ENCODE measurements at regions not wholly inside any gene's neighbourhood (a gene's known extent, or its start where the extent isn't known, plus 50 kb on each side); places are given as distances from the start of the nearest gene placed in this dataset.

DNA sequence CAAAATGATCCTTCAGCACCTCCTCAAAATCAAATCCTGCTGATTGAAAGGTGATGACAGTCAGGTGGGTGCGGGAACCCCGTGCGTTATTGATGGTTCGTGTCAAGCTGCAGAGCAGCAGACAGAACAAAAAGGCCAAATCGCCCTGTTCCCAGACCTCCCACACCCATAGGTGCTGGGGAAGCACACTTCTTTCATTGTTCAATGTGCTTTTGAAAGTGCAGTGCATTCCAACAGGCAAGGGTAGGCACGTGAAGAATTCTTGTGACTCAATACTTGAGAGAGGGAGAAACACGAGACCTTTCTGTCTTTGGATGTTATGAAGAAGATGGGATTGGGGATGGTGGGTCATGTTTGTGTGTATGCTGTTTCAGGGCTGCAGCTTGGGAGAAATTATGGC is 514.0 kb downstream of the MCTP2 start:
- DNase-seq (ENCODE audit: insufficient read length, low spot score) (no peak), FAIRE-seq (no peak)

DNA sequence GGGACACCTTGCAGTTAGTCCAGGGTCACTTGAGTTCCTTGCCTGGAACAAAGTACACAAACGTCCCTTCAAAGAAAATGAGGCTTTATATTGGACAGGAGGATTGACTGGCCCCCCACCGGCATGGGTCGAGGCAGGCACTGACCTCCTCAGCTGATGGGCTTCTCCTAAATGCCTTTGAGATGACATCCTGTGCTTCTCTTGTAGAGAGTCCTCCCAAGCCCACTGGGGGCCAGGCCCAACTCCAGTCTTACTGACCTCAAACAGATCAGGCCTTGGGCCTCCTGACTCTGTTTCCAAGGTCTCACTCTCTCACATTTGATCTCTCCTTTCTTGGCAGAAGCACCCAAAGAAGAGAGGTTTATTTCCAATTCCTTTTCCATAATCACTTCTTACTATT is 516.1 kb downstream of the MCTP2 start:
- no peak for FAIRE-seq

DNA sequence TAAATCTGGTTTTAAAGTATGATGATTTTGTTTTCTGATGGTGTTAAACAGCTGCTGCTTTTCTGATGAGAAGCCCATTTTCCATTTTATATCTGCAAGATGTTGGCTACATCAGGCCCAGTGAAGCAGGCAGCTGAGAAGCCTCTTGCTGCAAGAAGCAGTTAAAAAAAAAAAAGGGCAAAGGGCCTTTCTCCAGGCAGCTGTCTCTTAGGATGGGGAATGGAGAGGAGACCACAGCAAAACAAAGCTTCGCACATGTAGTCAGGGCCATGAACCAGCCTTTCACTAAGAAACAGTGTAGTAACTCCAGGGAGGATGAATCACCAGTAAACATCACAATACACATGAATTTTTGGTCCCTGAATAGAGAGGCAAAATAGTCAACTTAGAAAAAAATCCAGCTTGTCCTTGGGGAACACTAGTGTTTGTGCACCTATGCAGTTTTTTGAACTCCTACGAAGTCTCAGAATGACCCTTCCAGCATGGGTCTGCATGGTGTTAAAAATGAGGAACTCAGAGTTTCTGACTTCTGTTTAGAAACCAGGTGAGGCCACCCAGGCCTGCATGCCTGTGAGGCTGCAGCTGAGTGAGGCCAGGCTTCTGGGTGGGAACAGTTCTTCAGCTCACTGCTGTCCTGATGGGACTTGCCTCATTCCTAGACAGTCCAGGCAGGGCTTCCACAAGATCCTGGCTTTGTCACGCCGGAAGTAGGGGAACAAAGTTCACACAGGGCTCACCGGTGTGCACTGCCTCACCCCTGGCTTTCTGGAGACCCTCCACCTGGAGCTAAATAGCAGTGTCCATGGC is 518.7 kb downstream of the MCTP2 start:
- no peak for DNase-seq (ENCODE audit: insufficient read length, low spot score)
- FAIRE-seq = no peak

More for the DNA sequence above, 516.1 kb downstream of the MCTP2 start:
- DNase-seq (ENCODE audit: insufficient read length, low spot score) = no peak

DNA sequence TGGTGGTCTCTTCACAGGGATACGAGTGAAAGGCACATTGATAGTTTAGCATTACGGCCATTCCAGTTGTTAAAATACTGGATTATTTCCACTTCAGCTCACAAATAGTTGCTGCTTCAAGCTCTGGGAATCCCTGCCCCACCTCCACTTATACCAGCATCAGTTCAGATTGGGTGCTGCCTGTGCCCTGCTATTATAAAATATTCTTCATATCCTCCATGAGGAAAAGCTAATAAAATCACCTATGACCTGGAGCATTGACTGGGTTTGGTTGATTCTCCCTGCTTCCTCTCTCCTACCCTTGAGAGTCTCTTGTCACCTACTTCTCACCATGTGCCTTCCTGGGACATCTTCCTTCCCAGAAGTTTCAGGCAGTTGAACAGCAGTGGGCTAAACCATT is 529.0 kb downstream of the MCTP2 start:
- FAIRE-seq (no peak), DNase-seq (ENCODE audit: insufficient read length, low spot score) (no peak)

DNA sequence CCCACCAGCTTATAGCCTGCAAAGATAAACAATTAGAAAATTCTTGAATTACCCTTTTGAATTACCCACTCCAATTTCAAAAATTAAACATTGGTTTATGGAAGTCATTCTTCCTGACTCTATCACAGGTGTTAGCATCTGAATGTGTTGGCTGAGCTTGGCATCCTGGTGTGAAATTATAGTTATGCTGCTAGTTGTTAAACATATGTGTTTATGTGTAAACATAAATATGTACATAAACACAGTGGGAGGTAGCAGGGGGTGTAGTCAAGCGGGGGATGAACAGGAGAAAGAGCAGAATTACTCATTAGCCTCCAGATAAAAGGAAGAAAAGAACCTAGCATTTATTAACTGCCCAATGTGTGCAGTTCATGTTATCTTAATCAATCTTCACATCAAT is 530.2 kb downstream of the MCTP2 start:
- FAIRE-seq = no peak
- no peak for DNase-seq (ENCODE audit: insufficient read length, low spot score)

DNA sequence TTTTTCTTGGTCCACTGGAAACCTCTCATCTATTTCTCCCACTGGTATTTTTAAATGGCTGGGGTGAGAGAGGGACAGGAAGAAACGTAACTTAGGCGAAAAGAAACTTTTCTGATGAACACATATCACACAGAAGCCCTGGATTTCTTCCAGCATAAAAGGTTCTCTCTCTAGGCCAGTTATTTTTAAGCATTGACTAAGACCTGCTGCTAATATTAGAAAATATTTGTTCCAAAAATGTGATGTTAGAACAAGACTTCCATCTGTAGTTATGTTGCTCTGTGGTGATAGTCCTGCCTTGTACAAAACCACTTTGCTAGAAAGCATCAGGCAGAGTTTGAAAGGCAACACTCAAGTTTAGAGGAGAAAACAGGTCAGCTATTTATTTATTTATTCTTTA is 537.7 kb downstream of the MCTP2 start:
- FAIRE-seq = no peak
- DNase-seq (ENCODE audit: insufficient read length, low spot score) = no peak

DNA sequence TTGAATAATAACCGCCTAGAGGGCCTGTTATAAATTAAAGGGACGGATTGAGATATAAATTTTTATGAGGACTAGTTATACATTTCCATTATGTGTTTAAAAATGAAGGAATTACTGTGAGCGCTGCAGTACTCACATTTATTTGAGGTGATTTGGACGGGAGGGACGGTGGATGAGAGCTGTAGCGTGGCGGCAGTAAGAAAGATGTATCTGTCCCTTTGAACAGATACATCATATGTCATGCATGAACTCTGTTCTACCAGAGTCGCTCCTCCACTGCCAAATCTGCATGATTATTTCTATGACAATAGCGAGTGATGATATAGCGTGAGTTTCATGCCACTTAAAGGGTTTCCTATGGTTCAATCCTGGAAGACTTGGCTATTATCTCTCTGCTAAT is 538.8 kb downstream of the MCTP2 start:
- FAIRE-seq = no peak
- no peak for DNase-seq (ENCODE audit: insufficient read length, low spot score)

DNA sequence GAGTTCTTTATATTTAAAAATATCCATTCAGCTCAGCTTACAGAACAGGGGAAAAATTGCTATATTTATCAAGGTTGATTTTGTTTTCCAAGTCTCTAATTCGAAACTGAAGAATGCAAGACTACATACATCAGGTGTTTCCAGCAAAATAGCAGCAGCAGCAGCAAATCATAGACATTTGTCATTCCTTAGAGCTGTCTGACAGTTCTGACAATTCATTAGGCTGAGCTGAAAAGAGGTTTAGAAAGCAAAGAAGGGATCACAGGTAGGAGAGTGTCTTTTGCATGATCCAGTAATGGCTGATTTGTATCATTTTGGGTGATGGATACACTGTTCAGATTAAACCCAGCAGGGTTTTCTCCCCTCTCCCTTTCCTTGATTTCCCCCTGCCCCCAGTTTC is 545.7 kb downstream of the MCTP2 start:
- DNase-seq (ENCODE audit: insufficient read length, low spot score) (no peak), FAIRE-seq (no peak)

DNA sequence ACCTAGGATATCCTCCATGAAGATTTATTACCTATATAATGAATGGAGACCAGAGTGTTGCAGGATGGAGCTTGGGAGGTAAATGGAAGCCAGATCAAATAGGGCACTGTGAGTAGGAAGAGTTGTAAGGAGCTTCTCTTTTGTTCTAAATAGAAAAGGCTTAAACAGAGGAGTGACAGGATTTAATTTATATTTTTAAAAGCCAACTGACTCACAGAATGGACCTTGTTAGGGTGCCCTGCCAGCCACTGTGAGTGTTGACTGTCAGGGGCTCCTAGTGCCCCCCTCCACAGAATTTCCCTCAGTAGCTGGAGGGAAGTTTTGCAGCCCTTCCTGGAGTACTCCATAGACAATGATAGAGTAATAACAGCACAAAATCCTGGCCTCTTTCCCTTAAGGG is 547.5 kb downstream of the MCTP2 start:
- DNase-seq (ENCODE audit: insufficient read length, low spot score) = no peak
- FAIRE-seq = no peak

DNA sequence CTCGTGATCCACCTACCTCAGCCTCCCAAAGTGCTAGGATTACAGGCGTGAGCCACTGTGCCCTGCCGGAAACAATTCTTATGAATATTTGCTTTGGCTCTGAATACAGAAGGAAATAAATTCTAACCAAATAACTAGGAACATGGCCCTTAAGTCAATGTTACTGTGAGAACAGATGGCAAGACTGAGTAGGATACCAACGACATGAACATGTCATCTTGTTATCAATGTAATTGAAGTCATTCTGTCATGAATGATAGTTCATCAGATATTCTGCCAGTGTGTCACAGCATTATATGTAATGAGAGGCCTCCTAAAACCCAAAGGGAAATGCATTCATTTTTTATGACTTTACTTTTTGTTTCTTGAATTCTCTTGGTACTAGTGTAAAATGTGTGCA is 548.8 kb downstream of the MCTP2 start:
- FAIRE-seq (no peak), DNase-seq (ENCODE audit: insufficient read length, low spot score) (no peak)

DNA sequence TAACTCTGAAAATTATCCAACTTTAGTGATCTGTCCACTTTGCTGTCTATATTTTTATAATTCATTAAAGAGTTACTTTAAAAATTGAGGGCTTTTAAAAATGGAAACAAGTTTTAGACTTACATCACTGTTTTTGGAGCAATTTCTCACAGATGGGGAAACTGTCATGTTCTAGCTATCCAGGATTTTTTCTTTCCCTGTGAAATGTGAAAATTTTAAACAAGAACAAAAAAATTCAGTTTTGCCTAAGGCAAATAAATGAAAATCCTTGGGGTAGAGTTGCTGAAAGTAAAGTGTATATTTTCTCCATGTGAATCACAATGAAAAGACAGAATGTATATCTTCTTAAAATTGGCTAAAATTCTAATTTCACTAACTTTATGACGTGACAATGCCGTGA is 553.7 kb downstream of the MCTP2 start:
- FAIRE-seq = no peak
- no peak for DNase-seq (ENCODE audit: insufficient read length, low spot score)

DNA sequence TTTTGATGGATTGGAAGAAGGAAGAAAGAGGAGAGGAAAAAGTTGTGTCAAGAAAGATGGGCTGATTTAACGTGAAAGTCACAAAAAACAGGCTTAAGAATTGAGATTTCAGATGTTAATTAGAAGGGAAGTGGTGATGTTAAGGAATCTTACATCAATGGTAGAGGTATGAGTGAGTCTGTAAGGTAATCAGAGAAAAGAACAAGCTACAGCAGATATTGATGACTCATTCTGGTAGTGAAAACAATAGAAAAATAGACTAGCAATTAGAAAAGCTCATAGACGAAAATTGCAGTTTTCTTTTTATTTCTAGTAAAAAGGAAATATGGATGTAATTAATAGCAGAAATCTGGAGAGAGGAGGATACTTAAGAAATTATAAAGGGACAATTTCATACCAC is 559.6 kb downstream of the MCTP2 start:
- FAIRE-seq (no peak), DNase-seq (ENCODE audit: insufficient read length, low spot score) (no peak)

DNA sequence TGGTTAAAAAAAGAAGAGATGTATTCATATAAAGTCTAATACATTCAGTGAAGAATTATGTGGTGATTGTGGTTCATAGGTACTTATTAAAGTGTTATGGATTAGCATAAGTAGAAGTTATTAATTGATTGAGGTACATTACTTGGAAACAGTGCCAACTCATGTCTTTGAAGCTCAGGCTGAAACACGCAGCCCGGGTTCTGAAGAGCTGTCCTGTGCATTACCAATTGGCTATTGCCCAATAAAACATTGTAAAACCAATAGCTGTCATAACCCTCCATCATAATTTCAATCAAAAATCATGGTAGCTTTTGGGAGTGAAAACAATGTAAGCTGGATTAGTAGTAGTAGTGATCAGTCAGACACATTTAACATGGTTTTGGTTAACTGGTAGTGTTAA is 560.1 kb downstream of the MCTP2 start:
- DNase-seq (ENCODE audit: insufficient read length, low spot score) = no peak
- no peak for FAIRE-seq

DNA sequence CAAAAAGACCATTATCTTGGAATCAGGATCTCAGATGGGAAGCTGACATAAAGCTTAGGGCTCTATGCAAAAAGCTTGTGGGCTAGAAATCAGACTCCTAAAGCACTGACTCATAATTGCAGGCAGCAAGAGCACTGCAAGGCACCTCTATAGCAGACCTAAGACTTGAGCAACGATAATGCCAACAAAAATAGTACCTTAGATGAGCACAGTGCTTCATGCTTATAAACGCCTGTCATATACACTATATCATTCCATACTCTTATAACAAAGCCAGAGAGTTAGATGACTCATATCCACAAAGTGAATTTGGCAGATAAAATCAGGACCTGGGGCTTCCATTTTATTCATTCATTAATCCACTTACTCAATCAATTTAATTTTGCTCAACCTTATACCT is 560.8 kb downstream of the MCTP2 start:
- no peak for FAIRE-seq
- DNase-seq (ENCODE audit: insufficient read length, low spot score) = no peak

DNA sequence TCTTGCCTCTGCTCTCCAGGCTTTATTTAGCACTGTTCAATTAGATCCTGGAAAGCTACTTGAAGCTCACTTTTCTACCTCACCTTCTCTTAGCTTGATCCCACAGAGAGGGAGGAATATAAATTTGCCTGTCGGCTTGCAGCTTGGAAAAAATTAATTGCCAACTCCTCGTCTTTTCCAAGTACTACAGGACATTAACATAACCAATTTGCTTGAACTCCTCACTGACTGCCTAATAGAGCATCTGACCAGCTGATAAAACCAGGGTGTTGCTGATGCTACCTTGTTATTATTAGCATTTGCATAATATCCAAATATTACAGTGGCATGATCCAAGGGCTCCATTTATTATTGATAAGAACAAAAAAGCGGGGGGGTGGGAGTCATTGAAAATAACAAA is 561.8 kb downstream of the MCTP2 start:
- FAIRE-seq = no peak
- no peak for DNase-seq (ENCODE audit: insufficient read length, low spot score)

DNA sequence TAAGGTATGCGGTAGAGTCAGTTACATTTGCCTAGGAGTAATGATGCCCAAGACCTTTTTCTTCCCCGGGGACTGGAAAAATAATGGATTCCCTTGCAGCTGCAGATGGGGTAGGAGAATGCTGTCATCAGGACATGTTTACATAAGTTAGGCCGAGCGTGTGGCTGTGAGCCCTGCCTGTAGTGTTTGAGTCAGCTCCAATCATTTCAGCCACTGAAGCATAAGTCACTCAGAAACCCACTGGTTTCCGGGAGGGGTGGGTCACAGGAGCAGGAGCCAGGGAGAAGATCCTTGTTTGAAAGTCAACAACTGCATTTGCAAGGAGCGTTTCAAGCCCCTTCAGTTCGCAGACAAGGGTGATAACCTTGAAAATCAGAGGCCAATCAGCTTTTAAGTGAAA is 562.3 kb downstream of the MCTP2 start:
- DNase-seq (ENCODE audit: insufficient read length, low spot score) = no peak
- FAIRE-seq = no peak

DNA sequence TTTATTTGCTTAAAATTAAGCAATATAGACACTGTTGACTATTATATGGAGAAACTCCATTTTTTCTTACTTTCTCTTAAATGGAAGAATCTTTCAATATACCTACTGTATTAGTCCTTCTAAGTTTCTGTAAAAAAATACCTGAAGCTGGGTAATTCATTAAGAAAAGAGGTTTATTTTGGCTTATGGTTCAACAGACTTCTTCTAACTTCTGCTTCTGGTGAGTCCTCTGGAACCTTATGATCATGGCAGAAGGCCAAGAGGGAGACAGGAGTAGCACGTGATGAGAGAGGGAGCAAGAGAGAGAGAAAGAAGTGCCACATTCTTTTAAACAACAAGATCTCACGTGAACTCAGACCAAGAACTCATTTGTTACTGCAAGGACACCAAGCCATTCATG is 573.3 kb downstream of the MCTP2 start:
- DNase-seq (ENCODE audit: insufficient read length, low spot score) (no peak), FAIRE-seq (no peak)

DNA sequence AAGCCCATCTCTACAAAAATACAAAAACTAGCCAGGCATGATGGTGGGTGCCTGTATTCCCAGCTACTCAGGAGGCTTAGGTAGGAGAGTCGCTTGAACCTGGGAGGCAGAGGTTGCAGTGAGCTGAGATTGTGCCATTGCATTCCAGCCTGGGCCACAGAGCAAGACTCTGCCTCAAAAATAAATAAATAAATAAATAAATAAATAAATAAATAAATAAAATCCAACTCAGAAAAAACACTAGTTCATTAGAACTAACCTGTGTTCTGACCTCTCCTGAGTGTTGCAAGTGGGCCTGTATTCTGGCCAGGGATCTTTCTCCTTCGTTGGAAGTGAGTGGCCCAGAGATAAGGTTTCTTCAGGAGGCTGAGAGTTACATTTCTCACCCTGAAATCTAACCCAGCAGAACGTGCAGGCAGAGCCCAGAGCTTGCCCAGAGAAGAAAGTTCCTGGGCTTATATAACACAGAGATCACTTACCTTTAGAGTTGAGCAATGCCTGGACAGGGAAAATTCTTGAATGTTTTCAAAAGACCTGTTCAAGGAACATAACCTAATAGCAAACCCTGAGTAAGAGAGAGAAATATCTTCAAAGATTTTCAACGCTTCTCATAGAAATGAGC is 583.9 kb downstream of the MCTP2 start:
- FAIRE-seq (no peak), DNase-seq (ENCODE audit: insufficient read length, low spot score) (no peak)

DNA sequence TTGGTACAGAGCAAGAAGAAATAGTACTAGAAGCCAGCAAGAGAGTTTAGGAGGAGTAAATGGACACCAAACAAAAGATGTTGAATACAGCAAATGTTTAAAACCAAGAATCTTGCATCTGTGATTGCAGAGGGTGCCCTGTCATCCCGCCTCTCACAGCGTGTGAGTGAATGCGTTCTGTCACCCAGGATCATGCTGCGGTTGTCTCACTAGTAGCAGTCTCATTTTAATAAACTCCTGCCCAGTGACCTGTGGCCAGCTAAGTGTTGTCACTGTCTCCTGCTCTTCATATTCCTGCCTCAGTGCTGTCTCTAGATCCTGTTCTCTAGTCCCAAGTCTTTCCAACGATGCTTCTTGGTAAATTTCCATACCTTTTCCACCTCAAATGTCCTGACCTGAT is 584.6 kb downstream of the MCTP2 start:
- no peak for DNase-seq (ENCODE audit: insufficient read length, low spot score)
- no peak for FAIRE-seq

DNA sequence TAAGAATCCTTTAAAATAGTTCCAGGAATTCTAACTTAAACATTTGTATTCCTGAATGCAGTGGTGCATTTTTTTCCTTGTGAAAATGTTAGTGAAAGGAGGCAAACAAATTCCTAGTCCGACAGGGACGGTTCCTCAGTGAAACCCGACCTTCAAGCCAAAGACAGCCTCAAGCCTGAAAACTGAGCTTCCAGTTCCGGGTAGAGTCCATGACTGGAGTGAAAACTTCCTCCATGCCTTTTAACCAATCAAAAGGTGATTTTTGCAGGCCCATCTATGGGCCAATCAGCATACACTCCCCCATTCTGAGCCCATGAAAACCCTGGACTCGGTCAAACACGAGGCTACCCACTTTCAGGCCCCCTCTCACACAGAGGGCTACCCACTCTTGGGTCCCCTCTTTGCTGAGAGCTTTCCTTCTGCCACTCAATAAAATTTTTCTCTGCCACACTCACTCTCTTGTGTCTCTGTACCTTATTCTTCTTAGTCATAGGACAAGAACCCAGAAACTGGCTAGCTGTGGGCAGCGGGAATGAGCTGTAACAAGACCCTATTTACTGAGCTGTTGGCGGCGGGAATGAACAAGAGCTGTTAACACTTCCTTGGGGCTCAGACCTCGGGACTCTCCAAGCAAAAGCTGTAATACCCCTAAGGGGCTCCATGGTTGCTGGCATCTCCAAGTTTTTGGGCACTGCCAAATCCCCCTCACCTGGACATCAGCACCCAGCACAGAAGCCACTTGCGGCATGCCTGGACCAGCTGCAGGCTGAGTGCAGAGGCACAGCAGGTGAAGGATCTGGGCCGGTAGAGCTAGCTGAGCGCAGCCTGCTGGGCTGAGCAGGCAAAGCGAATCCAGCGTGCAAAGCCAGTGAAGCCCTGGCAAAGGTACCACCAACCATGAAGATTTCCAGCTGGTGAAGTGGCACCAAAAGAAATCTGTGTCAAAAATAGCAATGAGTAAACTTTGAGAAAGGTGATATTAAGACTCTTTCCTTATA is 598.8 kb downstream of the MCTP2 start:
- no peak for FAIRE-seq
- DNase-seq (ENCODE audit: insufficient read length, low spot score) = no peak

DNA sequence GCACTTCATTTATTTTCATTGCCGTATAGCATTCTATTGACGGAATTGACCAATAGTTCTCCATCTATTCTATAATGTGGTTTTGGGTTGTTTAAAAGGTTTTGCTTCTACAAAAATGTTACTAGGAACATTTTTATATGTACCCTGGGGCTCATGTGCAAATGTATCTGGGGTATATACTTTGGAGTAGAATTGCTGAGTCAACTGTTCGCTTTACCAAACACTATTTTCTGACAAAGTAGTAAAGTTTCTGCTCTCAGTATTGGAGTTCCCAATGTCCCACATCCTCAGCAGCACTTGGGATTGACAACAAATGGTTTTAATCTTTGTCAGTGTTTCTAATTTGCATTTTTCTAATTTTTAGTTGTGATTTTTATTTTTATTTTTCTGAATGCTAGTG is 602.6 kb downstream of the MCTP2 start:
- no peak for FAIRE-seq
- no peak for DNase-seq (ENCODE audit: insufficient read length, low spot score)
